Muscle of back (tissue), 3 donors: ENCODE measurements at regions not wholly inside any gene's neighbourhood (a gene's known extent, or its start where the extent isn't known, plus 50 kb on each side); places are given as distances from the start of the nearest gene placed in this dataset.

Experiments used
- DNase-seq, 3 donors: peaks; one replicate each; pipeline versions ENCODE4 v3.0.0 to v3.0.0-alpha.2; 2013

DNA sequence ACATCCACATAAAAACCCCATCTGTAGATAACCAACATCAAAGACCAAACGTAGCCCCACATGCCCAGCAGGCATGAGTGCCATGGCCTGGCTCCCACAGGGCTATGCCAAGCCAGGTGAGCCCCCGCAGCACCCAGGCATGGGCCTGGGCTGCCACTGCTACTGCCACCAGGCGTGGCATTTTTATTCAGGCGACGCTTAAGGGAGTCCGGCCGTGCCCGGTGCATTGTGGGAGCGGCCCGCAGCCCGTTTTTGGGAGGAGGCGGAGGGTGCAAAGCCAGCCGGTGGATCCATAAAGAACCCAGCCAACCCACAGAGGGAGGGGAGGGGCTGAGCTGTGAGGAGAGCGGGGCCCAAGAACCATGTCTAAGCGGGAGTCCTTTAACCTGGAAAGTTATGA lies 83.6 kb downstream of the XIST start:
- no peak for DNase-seq

DNA sequence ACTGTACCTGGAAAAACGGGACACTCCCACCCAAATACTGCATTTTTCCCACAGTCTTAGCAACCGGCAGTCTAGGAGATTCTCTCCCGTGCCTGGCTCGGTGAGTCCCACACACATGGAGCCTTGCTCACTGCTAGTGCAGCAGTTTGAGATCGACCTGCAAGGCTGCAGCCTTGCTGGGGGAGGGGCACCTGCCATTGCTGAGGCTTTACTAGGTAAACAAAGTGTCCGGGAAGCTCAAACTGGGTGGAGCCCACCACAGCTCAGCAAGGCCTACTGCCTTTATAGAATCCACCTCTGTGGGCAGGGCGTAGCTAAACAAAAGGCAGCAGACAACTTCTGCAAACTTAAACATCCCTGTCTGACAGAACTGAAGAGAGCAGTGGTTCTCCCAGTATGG lies 84.4 kb downstream of the XIST start:
- no peak for DNase-seq

DNA sequence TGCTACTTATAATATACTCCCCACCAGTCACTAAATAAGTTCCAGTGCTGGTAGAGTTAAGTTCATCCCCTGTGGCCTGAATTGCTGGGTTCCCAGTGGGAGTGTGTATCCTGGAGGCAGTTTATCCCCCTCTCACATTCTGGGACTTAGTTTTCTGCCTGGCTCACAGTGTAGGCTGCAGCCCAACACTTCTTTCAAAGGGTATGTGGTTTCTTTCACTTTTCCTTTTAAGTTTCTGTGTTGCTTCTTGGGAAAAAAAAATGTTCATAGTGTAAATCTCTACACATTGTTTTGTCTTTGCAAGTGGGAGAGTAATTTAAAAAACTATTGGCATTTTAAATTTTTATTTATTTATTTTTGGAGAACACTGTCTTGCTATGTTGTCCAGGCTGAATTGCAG lies 85.5 kb downstream of the XIST start:
- DNase-seq = no peak

DNA sequence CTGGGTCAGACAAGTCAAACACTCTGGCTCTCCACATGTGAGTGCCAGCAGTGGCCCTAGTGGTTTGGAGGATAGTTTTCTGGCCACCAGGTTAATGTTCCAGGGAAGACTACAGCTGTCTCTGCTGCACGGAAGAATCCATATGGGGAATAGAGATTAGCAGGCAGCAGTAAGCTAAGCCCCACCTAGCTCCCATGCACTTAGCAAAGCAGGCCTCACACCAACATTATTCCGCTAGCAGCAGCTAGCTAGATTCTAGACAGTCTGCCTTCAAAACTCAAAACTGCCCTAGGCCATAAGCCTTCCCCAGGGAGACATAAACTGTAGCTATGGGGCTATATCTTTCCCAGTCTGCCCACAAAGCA lies 86.1 kb downstream of the XIST start:
- DNase-seq = no peak

DNA sequence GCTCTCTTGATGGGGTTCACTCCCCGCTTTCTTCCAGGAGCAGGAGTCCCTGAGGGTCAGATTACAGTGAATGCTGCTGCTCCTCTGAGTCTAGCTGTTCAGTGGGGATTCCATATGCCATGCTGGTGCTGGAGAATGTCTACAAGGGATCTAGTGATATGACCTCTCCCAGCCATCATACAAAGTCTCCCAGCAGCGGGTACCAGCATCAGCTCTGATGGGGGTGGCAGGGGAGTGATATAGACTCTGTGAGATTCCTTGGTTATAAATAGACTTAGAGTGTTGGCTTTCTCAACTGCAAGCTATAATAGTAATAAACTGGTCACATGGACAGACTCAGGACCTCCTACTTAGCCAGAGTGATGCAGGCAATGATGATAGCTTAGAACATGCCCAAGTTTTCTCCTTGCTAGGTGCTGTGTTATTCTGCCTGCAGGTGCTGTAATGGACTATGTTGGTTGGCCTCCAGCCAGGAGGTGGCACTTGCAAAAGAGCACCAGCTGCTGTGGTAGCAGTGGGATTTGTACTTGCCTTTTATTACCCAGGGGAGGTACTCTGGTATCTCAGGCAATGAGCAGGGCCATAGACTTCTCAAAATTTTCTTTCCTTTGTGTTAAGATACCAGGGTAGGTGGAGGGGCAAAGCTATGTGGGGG lies 86.6 kb downstream of the XIST start:
- DNase-seq = peak in 1 of 3 donors; percentile 0

DNA sequence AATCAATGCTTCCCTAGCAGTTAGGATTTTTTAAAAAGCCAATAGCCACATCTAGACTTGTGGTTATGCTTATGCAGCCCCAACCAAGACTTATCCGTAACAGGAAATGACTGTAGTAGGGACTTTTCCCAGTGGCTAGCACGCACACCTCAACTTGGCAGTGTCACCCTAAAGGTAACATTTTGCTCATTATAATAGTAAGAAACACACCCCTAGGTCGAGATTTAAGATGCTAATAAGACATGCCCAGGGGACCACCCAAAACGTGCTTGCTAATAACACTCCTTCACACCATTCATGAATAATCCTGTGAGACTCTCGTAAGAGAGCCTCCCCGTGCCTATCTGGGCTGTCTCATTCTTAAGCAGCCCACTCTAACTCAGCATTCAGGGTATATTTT lies 94.3 kb downstream of the XIST start:
- DNase-seq = no peak
